DND-41 (cell line): ENCODE measurements at regions not wholly inside any gene's neighbourhood (a gene's known extent, or its start where the extent isn't known, plus 50 kb on each side); places are given as distances from the start of the nearest gene placed in this dataset.

Source experiments
- CTCF ChIP-seq: IDR thresholded peaks from 2 replicates; pipeline ENCODE4 v1.5.1; 2012; ENCODE audit warnings: borderline replicate concordance, low read length, moderate library complexity, mild to moderate bottlenecking; ENCODE audit not compliant: poor library complexity, severe bottlenecking; ENCODE audit errors: extremely low read depth
- EZH2 ChIP-seq: IDR thresholded peaks from 3 replicates; pipeline ENCODE4 v1.6.1; 2012; ENCODE audit warnings: borderline replicate concordance, low read depth, mild to moderate bottlenecking, moderate library complexity, low read length, inconsistent platforms; ENCODE audit not compliant: severe bottlenecking

- TF ChIP-seq CTCF, result no peak
- TF ChIP-seq EZH2, result no peak
These were observed 243.1 kb upstream of the PREP start for GRCh38 chr6:105645958-105646357.
